ENCODE measurements at regions not wholly inside any gene's neighbourhood (a gene's known extent, or its start where the extent isn't known, plus 50 kb on each side); places are given as distances from the start of the nearest gene placed in this dataset.

- no peak for TF ChIP-seq EZH2 (IDR thresholded peaks at IDR 0.05; ENCODE audit: insufficient read depth, poor library complexity, severe bottlenecking)
- no peak for TF ChIP-seq EZH2phosphoT487 (IDR thresholded peaks at IDR 0.05; ENCODE audit: insufficient read depth, low read depth)
Measured at GRCh38 chr9:23567516-23568165, 258.4 kb downstream of the ELAVL2 start.
